Urinary bladder (tissue), 3 donors: ENCODE measurements at regions not wholly inside any gene's neighbourhood (a gene's known extent, or its start where the extent isn't known, plus 50 kb on each side); places are given as distances from the start of the nearest gene placed in this dataset.

Experiments
- DNase-seq: peaks from one replicate; pipeline ENCODE4 v3.0.0-alpha.2; 2015; ENCODE audit errors: extremely low spot score
- H3K27ac ChIP-seq: one replicate; pipeline ENCODE4 v1.5.1; 2013; ENCODE audit warnings: low read depth, mild to moderate bottlenecking, moderate library complexity
- H3K36me3 ChIP-seq: one replicate; pipeline ENCODE4 v1.6.1; 2013; ENCODE audit warnings: mild to moderate bottlenecking, moderate library complexity; ENCODE audit not compliant: insufficient read depth
- H3K4me1 ChIP-seq: one replicate; pipeline ENCODE4 v1.6.1; 2013; ENCODE audit warnings: mild to moderate bottlenecking, moderate library complexity; ENCODE audit not compliant: insufficient read depth
- H3K4me3 ChIP-seq: one replicate; pipeline ENCODE4 v1.5.1; 2013; ENCODE audit warnings: low read depth, low read length
- WGBS: extraction: QIAGEN DNeasy Blood & Tissue Kit; methylation state at CpG from one replicate; pipeline ENCODE4 v1.1.7; 2013; 5-methylcytosine and 5-hydroxymethylcytosine counted together
- donor health status: healthy with polysubstance abuse.
- donor health status: healthy.

DNA sequence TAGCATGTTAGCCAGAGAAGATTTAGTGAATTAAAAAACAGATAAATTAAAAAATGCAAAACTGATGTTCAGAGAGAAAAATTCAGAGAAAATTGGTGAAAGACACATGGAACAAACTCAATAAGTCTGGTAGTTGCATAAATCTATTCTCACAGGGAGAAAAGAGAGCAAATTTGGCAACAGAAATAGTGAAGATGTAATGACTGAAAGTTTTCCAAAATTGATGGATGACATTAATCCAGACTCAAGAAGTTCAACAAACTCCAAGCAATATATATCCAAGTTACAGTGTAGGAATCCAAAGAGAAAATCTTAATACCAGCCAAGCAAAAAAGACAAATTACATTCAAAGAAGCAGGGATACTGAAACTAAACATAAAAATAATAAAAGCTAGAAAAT lies 302.7 kb upstream of the ARPP21 start:
- Histone ChIP-seq H3K4me3 (no peak overlapping the region), H3K36me3 (no peaks in the 10 kb centered on the region)
- DNase-seq, result no peak

DNA sequence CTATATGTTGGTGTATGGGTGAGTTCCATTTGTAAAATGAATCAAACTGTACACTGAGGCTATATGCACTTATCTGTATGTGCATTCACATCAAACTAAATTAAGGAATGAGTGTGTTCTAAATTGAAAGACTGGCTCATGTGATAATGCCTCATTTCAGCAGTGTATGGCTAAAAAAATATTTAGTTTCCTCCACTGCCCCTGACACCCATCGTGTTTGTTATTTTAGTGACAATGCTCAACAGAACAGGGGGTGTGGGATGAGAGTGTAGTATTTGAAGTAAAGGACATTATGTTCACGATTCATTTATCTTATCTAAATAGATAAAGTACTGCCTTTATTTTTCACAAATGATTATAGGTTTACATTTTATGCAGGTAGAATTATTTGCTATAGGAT lies 301.1 kb upstream of the ARPP21 start:
- Histone ChIP-seq H3K27ac (no peak overlapping the region), H3K4me3 (no peak overlapping the region), H3K36me3 (no peaks in the 10 kb centered on the region), H3K4me1 (no peaks in the 10 kb centered on the region)
- no peak for DNase-seq
- 10% methylated on average over 2 of the region's 2 CpGs for WGBS

More for the DNA sequence above, 302.7 kb upstream of the ARPP21 start:
- no peak overlapping the region for H3K27ac ChIP-seq
- H3K4me1 ChIP-seq, result no peaks in the 10 kb centered on the region

- WGBS, result 74% methylated on average over 1 of the region's 1 CpG
- no peak for DNase-seq
These were observed 259.1 kb upstream of the ARPP21 start for GRCh38 chr3:35380196-35380595.

GRCh38 chr3:35383216-35383615 lies 256.1 kb upstream of the ARPP21 start:
- Histone ChIP-seq H3K4me1 (no peaks in the 10 kb centered on the region), H3K36me3 (no peaks in the 10 kb centered on the region), H3K4me3 (no peak overlapping the region), H3K27ac (no peak overlapping the region)
- no peak for DNase-seq
- 85% methylated on average over 2 of the region's 2 CpGs for WGBS

More at GRCh38 chr3:35380196-35380595, 259.1 kb upstream of the ARPP21 start:
- H3K4me1 ChIP-seq, result no peaks in the 10 kb centered on the region
- H3K36me3 ChIP-seq, result no peaks in the 10 kb centered on the region
- H3K4me3 ChIP-seq, result no peak overlapping the region
- no peak overlapping the region for H3K27ac ChIP-seq

DNA sequence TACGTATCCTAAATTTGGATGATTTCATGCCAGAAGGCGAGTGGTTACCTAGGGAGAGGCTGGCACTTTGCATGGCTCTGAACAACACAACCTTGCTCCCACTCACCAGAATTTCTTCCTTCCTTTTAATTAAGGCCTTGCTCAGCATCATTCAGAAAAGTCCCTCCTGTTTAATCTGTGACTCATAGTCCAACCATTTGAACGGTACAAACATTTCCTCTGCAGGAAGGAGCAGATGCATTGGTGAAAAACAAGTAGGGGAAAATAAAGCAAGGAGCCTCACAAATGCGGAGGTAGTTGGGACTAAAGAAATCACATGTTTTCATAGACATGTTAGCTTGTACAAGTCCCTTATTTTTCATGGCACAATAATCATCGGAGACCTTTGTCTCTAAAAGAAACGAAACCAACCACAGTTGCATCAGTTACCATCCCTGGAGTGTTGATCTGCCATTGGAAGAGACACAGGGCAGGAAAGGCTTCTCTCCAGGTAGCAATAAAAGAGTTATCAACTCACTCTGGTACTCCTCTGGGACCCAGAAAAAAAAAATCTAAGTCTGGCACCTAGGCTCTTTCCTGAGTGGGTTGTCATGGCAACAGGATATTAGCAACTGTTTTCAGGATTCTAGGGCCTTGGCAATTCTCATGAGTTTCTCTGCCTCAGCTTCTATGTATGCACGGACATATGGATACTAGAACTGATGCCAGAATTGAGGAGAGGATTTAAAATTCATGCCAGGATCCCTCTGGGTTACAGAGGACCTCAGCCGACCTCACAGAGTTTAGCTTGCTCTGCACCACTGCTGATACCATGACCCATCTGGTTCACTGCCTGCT lies 255.4 kb upstream of the ARPP21 start:
- no peak overlapping the region for H3K27ac ChIP-seq
- H3K36me3 ChIP-seq, result no peaks in the 10 kb centered on the region
- 64% methylated on average over 8 of the region's 8 CpGs for WGBS
- H3K4me3 ChIP-seq, result no peak overlapping the region
- H3K4me1 ChIP-seq, result no peaks in the 10 kb centered on the region
- DNase-seq, result no peak

DNA sequence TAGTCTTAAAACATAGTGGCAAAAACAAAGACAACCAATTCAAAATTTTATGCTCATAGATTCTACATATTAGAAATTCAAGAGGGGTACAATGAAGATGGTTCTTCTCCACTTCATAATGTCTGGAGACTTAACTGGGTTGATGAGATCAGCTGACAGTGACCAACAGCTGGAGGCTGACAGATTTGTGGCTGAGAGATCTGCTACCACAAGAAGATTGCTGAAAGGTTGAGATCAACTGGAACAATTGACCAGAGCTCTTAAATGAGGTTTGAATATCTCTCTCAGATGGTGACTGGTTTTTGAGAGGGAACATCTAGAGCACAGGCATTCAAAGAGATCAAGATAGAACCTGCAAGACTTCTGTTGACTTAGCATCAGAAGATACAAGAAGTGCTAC lies 254.1 kb upstream of the ARPP21 start:
- H3K4me3 ChIP-seq, result no peak overlapping the region
- no peak for DNase-seq
- H3K27ac ChIP-seq, result no peak overlapping the region
- H3K4me1 ChIP-seq, result no peaks in the 10 kb centered on the region
- H3K36me3 ChIP-seq, result no peaks in the 10 kb centered on the region

- no peak for DNase-seq
- Histone ChIP-seq H3K27ac (no peak overlapping the region), H3K4me1 (no peaks in the 10 kb centered on the region), H3K36me3 (no peaks in the 10 kb centered on the region), H3K4me3 (no peak overlapping the region)
- 35% methylated on average over 2 of the region's 2 CpGs for WGBS
These were observed 249.4 kb upstream of the ARPP21 start for GRCh38 chr3:35389907-35390306.

- Histone ChIP-seq H3K4me1 (no peaks in the 10 kb centered on the region), H3K36me3 (no peaks in the 10 kb centered on the region), H3K4me3 (no peak overlapping the region), H3K27ac (no peak overlapping the region)
- no peak for DNase-seq
- 70% methylated on average over 4 of the region's 4 CpGs for WGBS
These were observed 247.1 kb upstream of the ARPP21 start for GRCh38 chr3:35392187-35392586.

GRCh38 chr3:35393901-35394799 lies 245.2 kb upstream of the ARPP21 start:
- Histone ChIP-seq H3K36me3 (no peaks in the 10 kb centered on the region), H3K27ac (no peak overlapping the region), H3K4me3 (no peak overlapping the region), H3K4me1 (no peaks in the 10 kb centered on the region)
- no peak for DNase-seq
- whole genome bisulfite sequencing, result 44% methylated on average over 6 of the region's 6 CpGs

DNA sequence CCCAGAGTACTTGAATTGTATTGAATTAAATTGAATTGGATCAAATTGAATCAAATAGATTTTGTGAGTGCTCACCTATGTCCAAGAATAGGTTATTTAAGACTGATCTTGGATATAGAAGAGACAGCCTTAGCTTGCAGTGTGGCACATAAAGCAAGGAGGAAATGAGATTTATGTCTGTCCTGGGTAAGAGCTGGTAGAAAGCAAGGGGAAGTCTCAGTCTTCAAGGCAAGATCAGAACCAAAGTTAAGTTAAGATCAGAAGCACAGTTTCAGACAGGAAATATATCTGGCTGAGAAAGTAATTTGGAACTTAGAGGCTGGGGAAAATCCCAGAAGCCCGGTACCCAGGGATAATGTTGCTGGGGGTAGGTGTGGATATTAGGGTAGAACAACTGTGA lies 244.4 kb upstream of the ARPP21 start:
- Histone ChIP-seq H3K4me3 (no peak overlapping the region), H3K4me1 (no peaks in the 10 kb centered on the region), H3K36me3 (no peaks in the 10 kb centered on the region), H3K27ac (no peak overlapping the region)
- 50% methylated on average over 1 of the region's 1 CpG for WGBS
- DNase-seq, result no peak

DNA sequence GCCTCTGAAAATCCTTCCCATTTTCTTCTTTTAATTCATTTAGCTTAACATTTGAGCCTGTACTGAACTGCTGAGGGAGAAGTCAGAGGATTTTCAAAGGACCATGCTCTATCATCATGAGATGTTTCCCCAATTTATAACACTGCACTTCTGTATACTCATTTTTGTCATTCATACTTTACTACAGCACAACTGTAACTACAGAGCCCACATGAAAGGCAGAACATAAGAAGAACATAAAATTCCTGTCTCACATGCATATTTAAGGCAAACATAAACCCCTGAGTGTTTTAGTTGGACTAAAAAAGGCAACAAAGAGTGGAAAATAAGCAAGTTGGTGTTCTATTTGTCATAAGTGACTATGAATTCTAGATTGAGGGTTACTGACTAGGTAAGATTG lies 237.7 kb upstream of the ARPP21 start:
- Histone ChIP-seq H3K27ac (no peak overlapping the region), H3K4me1 (no peaks in the 10 kb centered on the region), H3K4me3 (no peak overlapping the region), H3K36me3 (no peaks in the 10 kb centered on the region)
- DNase-seq, result no peak

DNA sequence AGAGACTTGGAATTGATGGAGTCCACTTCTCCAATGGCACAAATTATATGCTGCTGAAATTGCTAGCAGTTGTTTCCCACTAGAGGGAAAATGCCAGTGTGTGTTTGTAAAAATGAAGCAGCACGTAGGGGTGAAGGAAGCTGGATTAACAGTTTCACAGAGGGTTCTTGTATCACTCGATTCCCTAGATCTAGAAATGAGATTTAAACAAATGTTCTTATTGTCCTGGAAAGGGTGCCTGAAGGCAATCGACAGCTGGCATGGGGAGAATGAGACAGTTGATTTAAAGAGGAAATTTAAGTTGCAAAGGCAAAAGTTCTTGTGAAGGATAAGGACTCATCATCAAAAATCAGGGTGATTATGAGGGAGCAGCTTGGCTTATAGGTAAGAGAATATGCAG lies 234.8 kb upstream of the ARPP21 start:
- WGBS, result 62% methylated on average over 3 of the region's 3 CpGs
- H3K4me1 ChIP-seq, result no peaks in the 10 kb centered on the region
- no peak overlapping the region for H3K27ac ChIP-seq
- H3K36me3 ChIP-seq, result no peaks in the 10 kb centered on the region
- no peak for DNase-seq
- no peak overlapping the region for H3K4me3 ChIP-seq

- H3K4me3 ChIP-seq, result no peak overlapping the region
- WGBS, result 89% methylated on average over 1 of the region's 1 CpG
- no peak for DNase-seq
- no peaks in the 10 kb centered on the region for H3K36me3 ChIP-seq
- H3K27ac ChIP-seq, result no peak overlapping the region
- H3K4me1 ChIP-seq, result no peaks in the 10 kb centered on the region
These were observed 230.4 kb upstream of the ARPP21 start for GRCh38 chr3:35408882-35409281.

DNA sequence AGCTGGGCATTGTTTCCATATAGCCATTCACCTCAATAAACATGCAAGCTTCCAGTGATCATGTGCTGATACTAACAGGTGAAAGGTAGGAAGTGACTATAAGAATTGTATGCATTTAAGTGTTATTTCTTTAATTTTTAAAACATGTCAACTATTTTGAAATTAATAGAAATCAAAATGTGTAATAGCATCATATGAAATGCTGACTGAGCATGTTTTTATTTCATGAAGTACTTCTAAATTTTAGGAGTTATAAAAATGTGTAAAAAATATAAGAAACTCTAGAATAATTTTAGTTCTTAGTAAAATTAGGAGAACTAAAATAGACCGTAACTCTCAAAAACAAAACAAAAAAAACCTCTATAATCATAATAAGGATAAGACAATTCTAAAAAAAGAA lies 229.3 kb upstream of the ARPP21 start:
- no peak overlapping the region for H3K4me3 ChIP-seq
- no peaks in the 10 kb centered on the region for H3K4me1 ChIP-seq
- WGBS, result 96% methylated on average over 1 of the region's 1 CpG
- H3K36me3 ChIP-seq, result no peaks in the 10 kb centered on the region
- DNase-seq, result no peak
- H3K27ac ChIP-seq, result no peak overlapping the region
